ENCODE measurements at regions not wholly inside any gene's neighbourhood (a gene's known extent, or its start where the extent isn't known, plus 50 kb on each side); places are given as distances from the start of the nearest gene placed in this dataset.

DNA sequence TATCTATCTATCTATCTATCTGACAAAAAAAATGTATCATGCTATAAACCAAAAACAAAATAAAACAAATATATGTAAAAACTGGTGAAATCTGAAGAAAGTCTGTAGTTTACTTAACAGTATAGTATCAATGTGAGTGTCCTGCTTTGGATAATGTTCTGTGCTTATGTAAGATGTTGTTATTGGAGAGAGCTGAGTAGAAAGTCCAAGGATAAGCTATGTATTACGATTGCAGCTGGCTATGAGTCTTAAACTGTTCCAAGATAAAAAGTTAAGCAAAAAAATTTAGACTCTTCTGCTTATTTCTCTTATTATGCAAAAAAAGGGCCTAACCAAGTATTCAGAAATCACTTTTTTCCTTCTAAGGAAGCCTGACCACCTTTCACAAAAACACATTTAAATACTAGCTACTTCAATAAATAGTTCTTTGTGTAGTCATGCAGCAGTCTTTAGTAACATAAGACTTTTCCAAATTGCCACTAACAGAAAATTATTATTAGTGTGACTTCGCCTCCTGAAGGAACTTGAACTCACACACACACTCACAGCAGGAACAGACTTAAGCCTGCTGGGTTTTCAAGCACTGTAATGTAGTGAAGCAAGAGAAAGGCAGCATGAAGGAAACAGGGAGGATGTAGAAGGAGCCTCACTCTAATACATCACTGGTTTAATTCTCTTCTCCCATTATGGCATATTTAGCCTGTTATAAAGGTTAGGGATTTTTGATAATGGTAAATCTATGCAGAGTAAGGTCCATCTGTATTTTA lies 265.8 kb upstream of the GJE1 start:
- DNase-seq (ENCODE audit: low read depth in 4 of 6, low spot score in 6 of 6): peak in 2 of 6 donors; percentile 24 to 71

DNA sequence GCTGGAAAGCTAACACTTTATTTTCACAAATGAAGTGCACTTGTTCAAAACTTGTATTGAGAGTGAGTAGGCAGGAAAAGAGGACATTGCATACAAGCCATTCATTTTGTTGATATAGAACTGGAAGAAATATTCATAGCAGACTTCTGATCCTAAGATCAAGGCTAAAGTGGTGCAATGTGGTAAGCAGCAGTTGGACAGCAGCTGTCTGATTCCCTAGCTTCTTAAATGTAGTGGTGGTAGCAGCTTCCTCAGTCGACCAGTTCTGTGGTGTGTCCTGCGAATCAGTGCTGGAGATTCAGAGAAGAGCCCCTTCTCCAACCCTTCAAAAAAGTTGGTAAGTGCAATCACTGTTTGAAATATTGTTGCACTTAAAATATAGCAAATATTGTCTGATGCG lies 281.7 kb upstream of the GJE1 start:
- DNase-seq (ENCODE audit: low read depth in 4 of 6, low spot score in 6 of 6): no peak
- no peaks in the 10 kb centered on the region for H3K27me3 ChIP-seq (ENCODE audit: control insufficient read depth, insufficient read depth, low read length)
- H3K9me3 ChIP-seq (ENCODE audit: control insufficient read depth, insufficient read depth, low read length): no peaks in the 10 kb centered on the region
- 100% methylated on average over 1 of the region's 3 CpGs for WGBS (ENCODE audit: insufficient coverage)
- no peak overlapping the region for H3K27ac ChIP-seq (ENCODE audit: low read depth, low read length)
- H3K4me3 ChIP-seq (ENCODE audit: low read depth, low read length): no peak overlapping the region
- no peaks in the 10 kb centered on the region for H3K36me3 ChIP-seq (ENCODE audit: control insufficient read depth, insufficient read depth, low read length)
- H3K4me1 ChIP-seq (ENCODE audit: control insufficient read depth, insufficient read depth, low read length): no peaks in the 10 kb centered on the region

More for the DNA sequence above, 265.8 kb upstream of the GJE1 start:
- no peaks in the 10 kb centered on the region for H3K4me1 ChIP-seq (ENCODE audit: control insufficient read depth, insufficient read depth, low read length)
- H3K27ac ChIP-seq (ENCODE audit: low read depth, low read length): no peak overlapping the region
- H3K9me3 ChIP-seq (ENCODE audit: control insufficient read depth, insufficient read depth, low read length): no peaks in the 10 kb centered on the region
- WGBS (ENCODE audit: insufficient coverage): no CpG with 5 or more reads among the region's 2 CpGs
- no peaks in the 10 kb centered on the region for H3K36me3 ChIP-seq (ENCODE audit: control insufficient read depth, insufficient read depth, low read length)
- no peak overlapping the region for H3K4me3 ChIP-seq (ENCODE audit: low read depth, low read length)
- H3K27me3 ChIP-seq (ENCODE audit: control insufficient read depth, insufficient read depth, low read length): no peaks in the 10 kb centered on the region

DNA sequence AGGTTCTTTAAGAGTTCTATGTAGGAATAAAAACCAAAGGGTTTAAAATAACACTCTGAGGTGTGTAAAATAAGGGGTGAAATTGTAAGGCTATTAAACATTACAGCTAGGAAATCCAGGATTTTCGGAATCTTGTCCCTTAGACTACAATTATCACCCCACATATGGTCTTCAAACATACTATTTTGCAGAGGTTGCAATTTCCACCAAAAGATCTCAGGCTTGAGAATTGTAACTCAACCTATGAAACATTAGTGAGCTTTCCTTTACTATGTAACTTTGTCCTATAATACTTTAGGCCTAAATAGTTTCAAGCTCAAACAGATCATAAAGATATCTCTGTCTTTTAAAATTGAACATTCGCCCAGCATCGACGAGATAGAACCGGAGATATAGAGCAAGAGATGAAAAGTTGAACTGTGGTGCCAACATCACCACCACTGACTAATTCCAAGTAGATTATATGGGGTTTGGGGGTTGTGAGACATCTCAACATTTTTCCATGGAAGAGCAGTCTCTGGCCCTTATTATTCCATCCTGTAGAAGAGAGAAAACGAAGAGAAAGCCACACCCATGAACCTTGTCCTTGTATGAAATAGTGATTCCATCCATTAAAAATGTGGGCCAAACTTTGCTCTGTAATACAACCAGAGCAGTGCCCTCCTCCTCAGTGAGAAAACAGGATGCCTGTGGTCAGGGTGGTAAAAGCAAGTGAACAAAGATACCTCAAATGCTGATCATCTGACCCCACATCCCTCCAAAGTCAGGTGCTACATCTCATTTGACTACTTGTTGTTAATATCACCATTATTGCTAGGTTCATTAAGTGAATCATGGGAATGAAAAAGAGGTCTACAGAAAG lies 284.5 kb upstream of the GJE1 start:
- Histone ChIP-seq H3K27me3 (ENCODE audit: control insufficient read depth, insufficient read depth, low read length) (no peaks in the 10 kb centered on the region), H3K4me1 (ENCODE audit: control insufficient read depth, insufficient read depth, low read length) (no peaks in the 10 kb centered on the region), H3K27ac (ENCODE audit: low read depth, low read length) (no peak overlapping the region), H3K4me3 (ENCODE audit: low read depth, low read length) (no peak overlapping the region), H3K36me3 (ENCODE audit: control insufficient read depth, insufficient read depth, low read length) (no peaks in the 10 kb centered on the region), H3K9me3 (ENCODE audit: control insufficient read depth, insufficient read depth, low read length) (no peaks in the 10 kb centered on the region)
- DNase-seq (ENCODE audit: low read depth in 4 of 6, low spot score in 6 of 6): no peak
- WGBS (ENCODE audit: insufficient coverage): no CpG with 5 or more reads among the region's 6 CpGs

DNA sequence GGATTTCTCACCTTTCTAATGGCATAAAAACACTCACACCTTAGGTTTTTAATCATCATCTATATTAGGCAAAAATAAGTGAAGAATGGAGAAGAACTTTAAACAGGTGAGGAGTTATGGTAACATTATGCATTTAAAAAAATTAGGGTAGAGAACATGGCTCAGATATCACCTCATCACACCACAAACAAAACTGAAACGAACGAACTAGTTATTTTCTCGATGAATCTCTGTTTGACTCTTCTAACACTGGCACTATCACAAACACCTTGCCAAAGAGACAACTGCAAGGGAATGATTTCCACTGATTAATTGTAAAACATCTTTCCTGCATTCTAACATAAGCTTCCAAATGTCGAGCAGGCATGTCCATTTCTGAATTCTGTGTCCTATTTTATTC lies 286.1 kb upstream of the GJE1 start:
- Histone ChIP-seq H3K27me3 (ENCODE audit: control insufficient read depth, insufficient read depth, low read length) (no peaks in the 10 kb centered on the region), H3K4me1 (ENCODE audit: control insufficient read depth, insufficient read depth, low read length) (no peaks in the 10 kb centered on the region), H3K9me3 (ENCODE audit: control insufficient read depth, insufficient read depth, low read length) (no peaks in the 10 kb centered on the region), H3K27ac (ENCODE audit: low read depth, low read length) (no peak overlapping the region), H3K4me3 (ENCODE audit: low read depth, low read length) (no peak overlapping the region), H3K36me3 (ENCODE audit: control insufficient read depth, insufficient read depth, low read length) (no peaks in the 10 kb centered on the region)
- no peak for DNase-seq (ENCODE audit: low read depth in 4 of 6, low spot score in 6 of 6)
- WGBS (ENCODE audit: insufficient coverage): 85% methylated on average over 4 of the region's 4 CpGs

DNA sequence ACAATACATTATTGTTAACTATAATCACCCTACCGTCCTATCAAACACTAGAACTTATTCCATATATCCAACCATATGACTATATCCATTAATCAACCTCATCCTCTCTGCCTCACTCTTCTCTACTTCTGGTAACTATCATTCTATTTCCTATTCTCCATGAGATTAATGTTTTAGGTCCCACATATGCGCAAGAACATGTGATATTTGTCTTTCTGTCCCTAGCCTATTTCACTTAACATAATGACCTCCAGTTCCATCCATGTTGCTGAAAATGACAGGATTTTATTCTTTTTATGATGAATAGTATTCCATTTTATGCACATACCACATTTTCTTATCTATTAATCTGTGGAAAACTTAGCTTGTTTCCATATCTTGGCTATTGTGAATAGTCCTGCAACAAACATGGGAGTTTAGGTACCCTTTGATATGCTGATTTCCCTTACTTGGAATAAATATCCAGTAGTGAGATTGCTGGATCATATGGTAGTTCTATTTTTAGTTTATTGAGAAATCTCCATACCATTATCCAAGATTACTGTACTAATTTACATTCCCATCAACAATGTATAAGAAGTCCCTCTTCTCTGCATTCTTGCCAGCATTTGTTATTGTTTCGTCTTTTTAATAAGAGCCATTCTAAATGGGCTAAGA lies 289.4 kb upstream of the GJE1 start:
- H3K4me3 ChIP-seq (ENCODE audit: low read depth, low read length): no peak overlapping the region
- no peak for DNase-seq (ENCODE audit: low read depth in 4 of 6, low spot score in 6 of 6)
- 100% methylated on average over 1 of the region's 3 CpGs for whole genome bisulfite sequencing (ENCODE audit: insufficient coverage)

DNA sequence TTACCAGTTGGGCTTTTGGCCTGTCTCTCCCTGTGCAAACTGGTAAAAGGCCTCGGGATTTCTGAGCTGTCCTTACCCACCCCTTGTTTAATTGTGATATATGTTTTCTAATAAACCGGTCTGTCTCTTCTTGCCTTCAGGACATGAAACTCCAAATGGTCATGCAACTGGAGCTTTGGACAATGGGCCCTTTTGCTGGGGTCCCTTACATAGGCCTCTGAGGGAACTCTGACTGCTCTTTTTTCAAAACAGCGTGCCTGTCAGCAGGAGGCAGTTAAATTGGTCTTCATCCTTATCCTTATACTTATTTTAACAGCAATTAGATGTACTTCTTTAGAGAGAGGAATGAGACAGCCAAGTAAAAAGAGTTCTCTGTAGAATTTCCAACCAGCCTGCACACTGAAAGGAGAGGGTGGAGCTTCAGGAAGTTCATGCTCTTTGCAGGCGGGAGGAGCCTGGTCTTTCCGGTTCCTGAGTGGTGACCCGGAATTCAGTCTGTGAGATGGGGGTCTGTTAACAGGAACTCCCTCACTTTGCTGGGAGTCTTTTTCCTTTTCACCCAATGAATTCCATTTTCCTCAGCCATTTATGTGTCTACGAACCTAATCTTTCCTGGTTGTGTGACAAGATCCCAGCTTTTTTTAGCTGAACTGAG lies 299.6 kb upstream of the GJE1 start:
- no peak overlapping the region for H3K4me3 ChIP-seq (ENCODE audit: low read depth, low read length)
- DNase-seq (ENCODE audit: low read depth in 4 of 6, low spot score in 6 of 6): no peak
- H3K4me1 ChIP-seq (ENCODE audit: control insufficient read depth, insufficient read depth, low read length): no peaks in the 10 kb centered on the region
- no peaks in the 10 kb centered on the region for H3K27me3 ChIP-seq (ENCODE audit: control insufficient read depth, insufficient read depth, low read length)
- 70% methylated on average over 2 of the region's 7 CpGs for WGBS (ENCODE audit: insufficient coverage)
- H3K9me3 ChIP-seq (ENCODE audit: control insufficient read depth, insufficient read depth, low read length): no peaks in the 10 kb centered on the region
- H3K36me3 ChIP-seq (ENCODE audit: control insufficient read depth, insufficient read depth, low read length): no peaks in the 10 kb centered on the region
- no peak overlapping the region for H3K27ac ChIP-seq (ENCODE audit: low read depth, low read length)

More for the DNA sequence above, 289.4 kb upstream of the GJE1 start:
- Histone ChIP-seq H3K36me3 (ENCODE audit: control insufficient read depth, insufficient read depth, low read length) (no peaks in the 10 kb centered on the region), H3K4me1 (ENCODE audit: control insufficient read depth, insufficient read depth, low read length) (no peaks in the 10 kb centered on the region), H3K27me3 (ENCODE audit: control insufficient read depth, insufficient read depth, low read length) (no peaks in the 10 kb centered on the region), H3K27ac (ENCODE audit: low read depth, low read length) (no peak overlapping the region), H3K9me3 (ENCODE audit: control insufficient read depth, insufficient read depth, low read length) (no peaks in the 10 kb centered on the region)

DNA sequence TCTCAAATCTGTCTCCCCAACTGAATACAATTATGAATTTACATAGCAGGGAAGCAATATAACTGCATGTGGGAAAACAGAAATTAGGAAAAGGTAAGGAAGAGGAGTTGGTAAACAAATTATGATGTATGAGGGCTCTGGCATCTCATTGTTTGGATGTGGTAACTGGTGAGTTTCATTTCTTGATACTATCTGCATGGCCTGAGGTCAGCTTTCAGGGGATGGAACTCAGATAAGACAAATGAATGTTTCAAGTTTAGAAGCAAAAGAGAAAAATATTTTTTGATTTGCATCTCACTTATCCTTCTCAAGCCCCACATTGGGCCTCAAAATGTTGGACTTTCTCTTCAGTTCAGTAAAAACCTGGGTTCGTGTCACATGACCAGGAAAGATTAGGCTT lies 302.2 kb upstream of the GJE1 start:
- DNase-seq (ENCODE audit: low read depth in 4 of 6, low spot score in 6 of 6): no peak
- no peak overlapping the region for H3K4me3 ChIP-seq (ENCODE audit: low read depth, low read length)
- no peaks in the 10 kb centered on the region for H3K4me1 ChIP-seq (ENCODE audit: control insufficient read depth, insufficient read depth, low read length)
- no CpG with 5 or more reads among the region's 1 CpG for WGBS (ENCODE audit: insufficient coverage)
- H3K36me3 ChIP-seq (ENCODE audit: control insufficient read depth, insufficient read depth, low read length): no peaks in the 10 kb centered on the region
- no peak overlapping the region for H3K27ac ChIP-seq (ENCODE audit: low read depth, low read length)
- no peaks in the 10 kb centered on the region for H3K9me3 ChIP-seq (ENCODE audit: control insufficient read depth, insufficient read depth, low read length)
- no peaks in the 10 kb centered on the region for H3K27me3 ChIP-seq (ENCODE audit: control insufficient read depth, insufficient read depth, low read length)

DNA sequence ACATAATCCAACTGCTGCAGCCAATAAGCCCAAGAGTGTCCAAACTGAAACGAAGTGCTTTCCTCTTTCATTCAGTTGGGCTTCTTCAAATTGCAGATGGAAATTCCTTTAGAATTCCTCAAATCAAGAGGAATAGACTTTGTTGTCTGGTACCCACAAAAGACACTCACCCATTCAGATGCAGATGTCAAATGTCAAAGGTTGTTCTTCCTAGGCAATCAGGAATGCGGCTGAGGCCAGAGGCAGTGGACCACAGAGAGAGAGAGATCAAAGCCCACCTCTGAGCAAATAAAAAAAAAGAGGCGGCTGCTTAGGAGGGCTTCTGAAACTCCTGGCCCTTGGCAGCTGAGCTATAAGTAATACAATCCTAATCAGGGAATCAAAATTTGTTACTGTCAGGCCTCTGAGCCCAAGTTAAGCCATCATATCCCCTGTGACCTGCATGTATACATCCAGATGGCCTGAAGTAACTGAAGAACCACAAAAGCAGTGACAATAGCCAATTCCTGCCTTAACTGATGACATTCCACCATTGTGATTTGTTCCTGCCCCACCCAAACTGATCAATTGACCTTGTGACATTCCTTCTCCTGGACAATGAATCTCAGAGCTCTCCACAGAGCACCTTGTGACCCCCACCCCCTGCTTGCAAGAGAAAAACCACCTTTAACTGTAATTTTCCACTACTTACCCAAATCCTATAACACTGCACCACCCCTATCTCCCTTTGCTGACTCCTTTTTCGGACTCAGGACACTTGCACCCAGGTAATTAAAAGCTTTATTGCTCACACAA lies 303.0 kb upstream of the GJE1 start:
- no peak for DNase-seq (ENCODE audit: low read depth in 4 of 6, low spot score in 6 of 6)
- H3K4me1 ChIP-seq (ENCODE audit: control insufficient read depth, insufficient read depth, low read length): no peaks in the 10 kb centered on the region
- 33% methylated on average over 3 of the region's 4 CpGs for WGBS (ENCODE audit: insufficient coverage)
- no peaks in the 10 kb centered on the region for H3K9me3 ChIP-seq (ENCODE audit: control insufficient read depth, insufficient read depth, low read length)
- H3K27me3 ChIP-seq (ENCODE audit: control insufficient read depth, insufficient read depth, low read length): no peaks in the 10 kb centered on the region
- H3K36me3 ChIP-seq (ENCODE audit: control insufficient read depth, insufficient read depth, low read length): no peaks in the 10 kb centered on the region
- no peak overlapping the region for H3K27ac ChIP-seq (ENCODE audit: low read depth, low read length)
- no peak overlapping the region for H3K4me3 ChIP-seq (ENCODE audit: low read depth, low read length)

DNA sequence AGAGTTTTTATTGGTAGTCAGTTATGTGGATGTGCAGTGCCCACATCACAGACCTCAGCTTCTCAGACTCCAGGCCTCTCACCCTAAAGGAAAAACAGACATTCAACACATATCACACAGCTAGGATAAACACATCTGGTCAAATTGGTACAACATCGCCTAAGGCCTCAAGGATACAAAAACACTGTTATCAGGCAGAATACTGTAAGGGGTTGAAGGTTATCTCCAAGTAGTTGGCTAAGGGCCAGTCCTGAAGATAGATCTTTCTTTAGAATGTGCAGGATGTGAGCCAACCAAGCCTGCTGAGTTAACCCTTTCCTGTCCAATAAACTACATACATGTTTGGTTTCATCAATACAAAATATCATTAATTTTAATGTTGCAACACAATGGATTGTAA lies 308.4 kb upstream of the GJE1 start:
- no peak overlapping the region for H3K27ac ChIP-seq (ENCODE audit: low read depth, low read length)
- no peaks in the 10 kb centered on the region for H3K4me1 ChIP-seq (ENCODE audit: control insufficient read depth, insufficient read depth, low read length)
- H3K36me3 ChIP-seq (ENCODE audit: control insufficient read depth, insufficient read depth, low read length): no peaks in the 10 kb centered on the region
- H3K4me3 ChIP-seq (ENCODE audit: low read depth, low read length): no peak overlapping the region
- DNase-seq (ENCODE audit: low read depth in 4 of 6, low spot score in 6 of 6): no peak
- H3K27me3 ChIP-seq (ENCODE audit: control insufficient read depth, insufficient read depth, low read length): no peaks in the 10 kb centered on the region
- no CpG with 5 or more reads among the region's 1 CpG for WGBS (ENCODE audit: insufficient coverage)
- H3K9me3 ChIP-seq (ENCODE audit: control insufficient read depth, insufficient read depth, low read length): no peaks in the 10 kb centered on the region
